GM18502 (cell line): ENCODE measurements at regions not wholly inside any gene's neighbourhood (a gene's known extent, or its start where the extent isn't known, plus 50 kb on each side); places are given as distances from the start of the nearest gene placed in this dataset.
"Not testable (repeated sequence)": the region's sequence is repeated elsewhere in the genome, so short reads cannot be mapped to it uniquely, and the experiment has no call there.

Experiments
- ATAC-seq: cut with Tn5 transposase; IDR thresholded peaks from one replicate; pipeline ENCODE4 v1.9.1; 2021; ENCODE audit warnings: mild to moderate bottlenecking; ENCODE audit not compliant: unreplicated experiment, poor library complexity

GRCh38 chr20:50353289-50353961 is 156.8 kb upstream of the PTPN1 start:
- ATAC-seq, result no peak

GRCh38 chr20:50354721-50355589 is 155.2 kb upstream of the PTPN1 start:
- ATAC-seq, result no peak

DNA sequence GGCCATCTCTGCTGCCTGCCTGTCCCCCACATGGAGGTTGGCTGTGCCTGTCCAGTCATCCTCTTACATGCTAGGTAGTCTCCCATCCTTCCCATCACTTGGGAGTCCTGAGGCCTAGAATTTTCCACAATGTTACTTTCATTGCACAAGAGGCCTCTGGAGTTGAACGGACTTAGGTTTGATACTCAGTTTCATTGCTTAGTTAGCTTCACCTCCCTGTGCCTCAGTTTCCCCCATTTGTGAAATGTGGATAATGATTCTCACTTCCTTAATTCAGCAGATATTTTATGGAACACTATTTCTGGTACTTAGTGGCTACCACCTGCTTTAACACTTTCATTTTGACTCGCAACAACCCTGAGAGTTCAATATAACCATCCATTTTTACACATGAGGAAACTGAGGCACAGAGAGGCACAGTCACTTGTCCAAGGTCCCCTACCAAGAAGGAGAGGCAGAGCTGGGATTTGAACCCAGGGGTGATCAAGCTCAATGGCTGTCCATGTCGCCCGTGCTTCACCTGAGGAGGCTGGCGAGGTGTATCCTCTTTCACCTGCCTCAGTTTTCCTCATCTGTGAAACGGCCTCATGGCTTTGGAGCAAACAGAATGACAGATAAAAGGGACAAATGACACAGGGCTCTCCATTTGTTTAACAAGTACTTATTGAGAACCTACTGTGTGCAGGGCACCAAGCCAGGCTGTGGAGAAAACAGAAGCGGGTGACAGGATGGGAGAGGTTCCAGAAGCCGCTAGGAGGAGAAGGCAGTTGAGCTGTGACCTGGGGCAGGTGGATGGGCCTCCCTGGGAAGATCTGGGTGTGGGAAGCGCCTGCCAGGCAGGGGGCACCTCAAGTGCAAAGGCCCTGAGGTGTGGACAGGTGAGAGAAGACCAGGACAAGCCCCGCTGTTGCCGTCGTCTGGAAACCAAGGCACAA is 154.3 kb upstream of the PTPN1 start:
- no peak for ATAC-seq

GRCh38 chr20:50356525-50356885 is 153.7 kb upstream of the PTPN1 start:
- no peak for ATAC-seq

GRCh38 chr20:50356962-50357782 is 153.0 kb upstream of the PTPN1 start:
- ATAC-seq, result no peak

DNA sequence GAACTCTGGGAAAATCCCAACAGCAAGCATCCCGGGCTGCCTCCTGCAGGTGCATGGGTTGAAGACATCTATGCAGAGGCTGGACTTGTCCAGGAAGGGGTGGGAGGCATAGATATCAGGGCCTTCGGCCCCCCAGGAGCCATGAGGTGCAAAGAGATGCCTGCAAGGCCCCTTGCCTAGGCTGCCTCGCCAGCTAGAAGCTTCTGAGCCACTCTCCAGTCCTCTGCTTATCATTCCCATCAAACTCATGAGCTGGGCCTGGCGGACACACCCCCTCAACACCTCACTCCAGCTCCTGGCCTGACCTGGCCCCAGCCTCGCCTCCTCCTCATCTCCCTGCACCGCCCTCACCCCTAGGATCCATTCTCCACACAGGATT is 152.4 kb upstream of the PTPN1 start:
- no peak for ATAC-seq

DNA sequence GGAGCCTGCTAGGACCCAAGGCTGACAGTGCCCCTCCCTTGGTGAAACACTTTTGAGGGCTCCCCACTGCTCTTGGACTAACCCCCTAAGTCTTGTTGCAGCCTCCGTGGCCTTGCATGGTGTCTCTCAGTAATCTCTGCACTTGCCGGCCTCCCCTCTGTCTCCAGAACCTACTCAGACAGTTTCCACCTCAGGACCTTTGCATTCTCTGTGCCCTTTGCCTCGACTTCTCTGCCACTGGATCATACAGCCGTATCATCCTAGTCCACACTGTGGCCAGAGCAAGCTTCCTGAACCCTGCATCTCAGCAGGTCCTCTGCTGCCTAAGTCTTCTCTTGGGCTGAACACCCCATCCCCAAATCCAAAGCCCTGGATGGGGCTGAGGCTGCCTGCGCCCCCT is 152.0 kb upstream of the PTPN1 start:
- no peak for ATAC-seq

- no peak for ATAC-seq
These were observed 151.2 kb upstream of the PTPN1 start for GRCh38 chr20:50358971-50359370.

GRCh38 chr20:50359607-50360217 is 150.5 kb upstream of the PTPN1 start:
- no peak for ATAC-seq

- ATAC-seq, result no peak
These were observed 149.9 kb upstream of the PTPN1 start for GRCh38 chr20:50360218-50360672.

DNA sequence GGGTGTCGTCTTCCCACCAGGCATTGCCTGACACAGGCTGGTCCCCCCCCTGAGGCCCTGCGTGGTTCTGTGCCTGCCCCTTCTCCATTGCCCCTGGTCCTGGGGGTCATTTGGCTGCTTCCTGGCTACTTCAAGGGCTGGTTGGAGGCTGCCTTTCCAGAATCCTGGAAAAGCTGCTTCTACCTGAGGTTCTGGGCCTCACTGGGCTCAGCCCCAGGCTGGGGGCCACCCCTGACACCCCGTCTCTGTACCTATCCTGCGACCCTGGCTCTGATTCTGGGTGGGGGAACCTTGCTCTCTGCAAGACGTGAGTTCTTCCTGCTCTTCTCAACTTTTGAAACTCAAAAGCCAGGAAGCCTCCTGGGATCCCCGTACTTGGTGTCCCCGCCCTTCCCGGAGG is 149.3 kb upstream of the PTPN1 start:
- ATAC-seq, result no peak

- ATAC-seq, result not testable (repeated sequence)
These were observed 148.0 kb upstream of the PTPN1 start for GRCh38 chr20:50362177-50362576.

DNA sequence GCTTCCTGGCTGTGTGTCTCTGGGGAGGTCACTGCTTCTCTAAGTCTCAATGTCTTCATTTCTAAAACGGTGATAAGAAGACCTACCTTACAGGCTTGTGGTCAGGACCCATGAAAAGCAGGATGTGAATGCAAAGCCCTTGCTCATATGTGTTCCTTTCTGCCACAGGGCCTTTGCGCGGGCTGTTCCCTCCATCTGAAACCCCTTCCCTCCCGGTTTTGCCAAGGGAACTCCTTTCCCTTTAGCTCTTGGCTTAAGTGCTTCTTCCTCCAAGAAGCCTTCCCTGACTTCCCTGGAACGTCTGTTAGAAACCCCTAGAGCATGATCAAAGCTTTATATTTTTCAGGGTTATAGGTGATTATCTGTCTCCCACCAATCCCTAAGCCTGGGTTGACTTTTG is 147.2 kb upstream of the PTPN1 start:
- no peak for ATAC-seq

DNA sequence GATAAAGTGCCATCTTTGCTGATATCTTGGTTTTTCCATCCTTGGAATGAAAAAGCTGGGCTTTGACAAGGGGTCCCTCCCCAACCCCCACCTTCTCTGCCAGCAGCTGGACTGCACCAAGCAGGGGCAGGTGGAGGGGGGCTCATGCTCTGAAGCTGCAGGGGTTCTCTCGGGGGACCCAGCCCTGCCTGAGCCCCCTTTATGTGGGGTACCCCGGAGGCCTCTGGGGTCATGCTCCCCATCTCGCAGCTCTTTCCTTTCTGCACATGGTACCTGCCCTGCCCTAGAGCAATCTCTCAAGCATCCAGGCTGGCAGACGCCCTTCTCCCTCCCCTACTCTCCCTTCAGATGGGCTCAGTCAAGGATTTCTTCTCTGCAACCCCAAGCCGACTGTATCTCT is 146.7 kb upstream of the PTPN1 start:
- no peak for ATAC-seq

DNA sequence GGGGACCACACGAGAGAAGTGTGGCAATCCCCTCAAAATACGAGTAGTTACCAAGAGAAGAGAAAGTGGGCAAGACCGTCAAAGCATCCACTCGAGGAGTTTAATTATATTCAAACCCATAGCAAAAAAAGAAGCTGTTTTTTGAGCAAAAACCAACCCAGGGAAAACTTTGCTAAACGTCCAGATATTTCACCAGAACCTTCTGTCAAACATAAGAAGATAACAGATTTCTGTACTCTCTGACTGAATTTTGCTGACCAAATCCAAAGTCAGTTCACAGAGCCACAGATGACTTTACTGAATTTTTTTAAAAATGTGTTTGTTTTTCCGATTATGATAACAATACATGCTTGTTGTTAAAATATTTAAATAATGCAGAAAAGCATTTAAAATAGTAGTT is 145.6 kb upstream of the PTPN1 start:
- no peak for ATAC-seq

GRCh38 chr20:50366270-50367103 is 143.7 kb upstream of the PTPN1 start:
- ATAC-seq, result no peak

- ATAC-seq, result no peak
These were observed 143.0 kb upstream of the PTPN1 start for GRCh38 chr20:50367104-50367674.

- ATAC-seq, result no peak
These were observed 142.3 kb upstream of the PTPN1 start for GRCh38 chr20:50367739-50368375.
